WTC11 (cell line): ENCODE measurements at regions not wholly inside any gene's neighbourhood (a gene's known extent, or its start where the extent isn't known, plus 50 kb on each side); places are given as distances from the start of the nearest gene placed in this dataset.

Experiments used
- ATAC-seq: fragments of 200-7000 bp; cut with Tn5 transposase; 2 replicates; pipeline ENCODE4 v1.10.0; 2021; ENCODE audit warnings: mild to moderate bottlenecking, moderate library complexity
- CTCF ChIA-PET: fragments of 300-600 bp; sonication (Branson Sonifier 250); formaldehyde crosslinking; loops from one replicate; lab custom pipeline; 2021; ENCODE audit warnings: antibody characterized with exemption; lab: Charles Lee
- POLR2A ChIA-PET: fragments of 350-600 bp; sonication (Branson Sonifier 250); formaldehyde crosslinking; loops from one replicate; lab custom pipeline; 2021; ENCODE audit warnings: antibody characterized with exemption; lab: Charles Lee
- DNase-seq: peaks from one replicate; pipeline ENCODE4 v3.0.0; 2021; ENCODE audit warnings: low spot score
- H3K27ac Mint-ChIP-seq: 2 replicates; pipeline ENCODE4 v1.8.0; 2021; ENCODE audit warnings: mixed read lengths
- H3K27me3 Mint-ChIP-seq: 2 replicates; pipeline ENCODE4 v1.8.0; 2021; ENCODE audit warnings: low read depth, mild to moderate bottlenecking, moderate library complexity, mixed read lengths
- H3K36me3 Mint-ChIP-seq: 2 replicates; pipeline ENCODE4 v1.8.0; 2021; ENCODE audit warnings: mixed read lengths
- H3K4me1 Mint-ChIP-seq: 2 replicates; pipeline ENCODE4 v1.8.0; 2022; ENCODE audit warnings: mixed read lengths
- H3K4me3 Mint-ChIP-seq: 2 replicates; pipeline ENCODE4 v1.8.0; 2021; ENCODE audit warnings: mild to moderate bottlenecking, moderate library complexity, mixed read lengths
- H3K9me3 Mint-ChIP-seq: 2 replicates; pipeline ENCODE4 v1.8.0; 2021; ENCODE audit warnings: mixed read lengths
- EMX1 ChIP-seq: fragments of 250-450 bp; sonication (Bioruptor Pico); IDR thresholded peaks from 2 replicates; pipeline ENCODE4 v1.8.0; 2021; ENCODE audit warnings: mild to moderate bottlenecking
- FOXJ3 ChIP-seq: sonication (generic); formaldehyde crosslinking; IDR thresholded peaks from 2 replicates; pipeline ENCODE4 v1.9.0; 2021; ENCODE audit warnings: missing genetic modification reagents, mild to moderate bottlenecking, borderline replicate concordance
- FOXK1 ChIP-seq: sonication (generic); formaldehyde crosslinking; IDR thresholded peaks from 2 replicates; pipeline ENCODE4 v1.8.0; 2022; ENCODE audit warnings: mild to moderate bottlenecking, moderate library complexity, missing genetic modification reagents
- FOXP1 ChIP-seq: sonication (generic); formaldehyde crosslinking; IDR thresholded peaks from 2 replicates; pipeline ENCODE4 v1.8.0; 2022; ENCODE audit warnings: missing genetic modification reagents, mild to moderate bottlenecking, moderate library complexity, borderline replicate concordance
- GABPB1 ChIP-seq: sonication (generic); formaldehyde crosslinking; IDR thresholded peaks from 2 replicates; pipeline ENCODE4 v1.8.1; 2023; ENCODE audit warnings: mild to moderate bottlenecking, missing genetic modification reagents
- JUN ChIP-seq: sonication (generic); formaldehyde crosslinking; IDR thresholded peaks from 2 replicates; pipeline ENCODE4 v1.8.0; 2023; ENCODE audit warnings: mild to moderate bottlenecking, missing genetic modification reagents
- MXD4 ChIP-seq: fragments of 250-450 bp; sonication (Bioruptor Pico); IDR thresholded peaks from 2 replicates; pipeline ENCODE4 v1.8.0; 2021; ENCODE audit warnings: mild to moderate bottlenecking, moderate library complexity, borderline replicate concordance
- NR3C1 ChIP-seq: sonication (generic); formaldehyde crosslinking; conservative IDR thresholded peaks from 2 replicates; pipeline ENCODE4 v1.8.1; 2023; ENCODE audit warnings: low read depth, mild to moderate bottlenecking, missing genetic modification reagents
- OVOL2 ChIP-seq: fragments of 250-450 bp; sonication (Bioruptor Pico); IDR thresholded peaks from 2 replicates; pipeline ENCODE4 v1.9.0; 2021; ENCODE audit warnings: mild to moderate bottlenecking, borderline replicate concordance
- SOX15 ChIP-seq: fragments of 250-450 bp; sonication (Bioruptor Pico); IDR thresholded peaks from 2 replicates; pipeline ENCODE4 v1.9.0; 2021; ENCODE audit warnings: mild to moderate bottlenecking
- TF ChIP-seq, protein P1 (sequence below): sonication (generic); formaldehyde crosslinking; IDR thresholded peaks from 2 replicates; pipeline ENCODE4 v1.8.1; 2023; ENCODE audit warnings: mild to moderate bottlenecking, missing genetic modification reagents, borderline replicate concordance
- TF ChIP-seq, protein P2 (sequence below): sonication (generic); formaldehyde crosslinking; IDR thresholded peaks from 2 replicates; pipeline ENCODE4 v1.8.1; 2022; ENCODE audit warnings: low read depth, missing genetic modification reagents, borderline replicate concordance
- TF ChIP-seq, protein P3 (sequence below): fragments of 250-450 bp; sonication (Bioruptor Pico); IDR thresholded peaks from 2 replicates; pipeline ENCODE4 v1.8.0; 2021; ENCODE audit warnings: mild to moderate bottlenecking
- TF ChIP-seq, protein P4 (sequence below): fragments of 200-600 bp; IDR thresholded peaks from 2 replicates; pipeline ENCODE4 v1.8.0; 2022; ENCODE audit warnings: antibody characterized with exemption
- TF ChIP-seq, protein P5 (sequence below): sonication (generic); formaldehyde crosslinking; IDR thresholded peaks from 2 replicates; pipeline ENCODE4 v1.8.1; 2022; ENCODE audit warnings: mild to moderate bottlenecking, missing genetic modification reagents, moderate library complexity, borderline replicate concordance
- TF ChIP-seq, protein P6 (sequence below): fragments of 250-450 bp; sonication (Bioruptor Pico); IDR thresholded peaks from 2 replicates; pipeline ENCODE4 v1.9.0; 2021; ENCODE audit warnings: mild to moderate bottlenecking
- TF ChIP-seq, protein P7 (sequence below): sonication (generic); formaldehyde crosslinking; IDR thresholded peaks from 2 replicates; pipeline ENCODE4 v1.8.0; 2023; ENCODE audit warnings: missing genetic modification reagents
- TF ChIP-seq, protein P8 (sequence below): fragments of 250-450 bp; sonication (Bioruptor Pico); IDR thresholded peaks from 2 replicates; pipeline ENCODE4 v2.1.2; 2022; ENCODE audit warnings: mild to moderate bottlenecking, moderate library complexity
- TF ChIP-seq, protein P9 (sequence below): sonication (generic); formaldehyde crosslinking; IDR thresholded peaks from 2 replicates; pipeline ENCODE4 v1.8.1; 2023; ENCODE audit warnings: mild to moderate bottlenecking, moderate library complexity, missing genetic modification reagents

DNA sequence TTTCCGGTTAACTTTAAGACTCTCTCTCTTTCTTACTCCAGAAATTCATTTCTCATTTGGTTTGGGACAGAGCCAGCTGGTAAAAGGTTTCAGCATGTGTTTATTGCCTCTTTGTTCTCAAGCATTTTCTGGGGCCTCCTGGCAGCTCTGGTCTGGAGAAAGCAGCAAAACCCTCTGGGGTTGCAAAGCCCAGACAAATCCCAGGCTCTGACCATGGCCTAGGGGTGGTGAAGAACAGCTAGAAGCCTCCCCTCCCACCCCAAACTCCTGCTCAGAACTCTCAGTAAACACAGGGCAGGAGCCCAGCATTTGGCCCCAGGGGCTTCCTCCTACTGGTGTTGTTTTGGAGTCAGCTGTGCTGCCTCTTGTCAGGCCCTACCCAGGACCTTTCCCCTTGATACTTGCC is 124.2 kb upstream of the SERP2 start (continued):
- TF ChIP-seq, protein P1, sequence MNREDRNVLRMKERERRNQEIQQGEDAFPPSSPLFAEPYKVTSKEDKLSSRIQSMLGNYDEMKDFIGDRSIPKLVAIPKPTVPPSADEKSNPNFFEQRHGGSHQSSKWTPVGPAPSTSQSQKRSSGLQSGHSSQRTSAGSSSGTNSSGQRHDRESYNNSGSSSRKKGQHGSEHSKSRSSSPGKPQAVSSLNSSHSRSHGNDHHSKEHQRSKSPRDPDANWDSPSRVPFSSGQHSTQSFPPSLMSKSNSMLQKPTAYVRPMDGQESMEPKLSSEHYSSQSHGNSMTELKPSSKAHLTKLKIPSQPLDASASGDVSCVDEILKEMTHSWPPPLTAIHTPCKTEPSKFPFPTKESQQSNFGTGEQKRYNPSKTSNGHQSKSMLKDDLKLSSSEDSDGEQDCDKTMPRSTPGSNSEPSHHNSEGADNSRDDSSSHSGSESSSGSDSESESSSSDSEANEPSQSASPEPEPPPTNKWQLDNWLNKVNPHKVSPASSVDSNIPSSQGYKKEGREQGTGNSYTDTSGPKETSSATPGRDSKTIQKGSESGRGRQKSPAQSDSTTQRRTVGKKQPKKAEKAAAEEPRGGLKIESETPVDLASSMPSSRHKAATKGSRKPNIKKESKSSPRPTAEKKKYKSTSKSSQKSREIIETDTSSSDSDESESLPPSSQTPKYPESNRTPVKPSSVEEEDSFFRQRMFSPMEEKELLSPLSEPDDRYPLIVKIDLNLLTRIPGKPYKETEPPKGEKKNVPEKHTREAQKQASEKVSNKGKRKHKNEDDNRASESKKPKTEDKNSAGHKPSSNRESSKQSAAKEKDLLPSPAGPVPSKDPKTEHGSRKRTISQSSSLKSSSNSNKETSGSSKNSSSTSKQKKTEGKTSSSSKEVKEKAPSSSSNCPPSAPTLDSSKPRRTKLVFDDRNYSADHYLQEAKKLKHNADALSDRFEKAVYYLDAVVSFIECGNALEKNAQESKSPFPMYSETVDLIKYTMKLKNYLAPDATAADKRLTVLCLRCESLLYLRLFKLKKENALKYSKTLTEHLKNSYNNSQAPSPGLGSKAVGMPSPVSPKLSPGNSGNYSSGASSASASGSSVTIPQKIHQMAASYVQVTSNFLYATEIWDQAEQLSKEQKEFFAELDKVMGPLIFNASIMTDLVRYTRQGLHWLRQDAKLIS, result no peak

DNA sequence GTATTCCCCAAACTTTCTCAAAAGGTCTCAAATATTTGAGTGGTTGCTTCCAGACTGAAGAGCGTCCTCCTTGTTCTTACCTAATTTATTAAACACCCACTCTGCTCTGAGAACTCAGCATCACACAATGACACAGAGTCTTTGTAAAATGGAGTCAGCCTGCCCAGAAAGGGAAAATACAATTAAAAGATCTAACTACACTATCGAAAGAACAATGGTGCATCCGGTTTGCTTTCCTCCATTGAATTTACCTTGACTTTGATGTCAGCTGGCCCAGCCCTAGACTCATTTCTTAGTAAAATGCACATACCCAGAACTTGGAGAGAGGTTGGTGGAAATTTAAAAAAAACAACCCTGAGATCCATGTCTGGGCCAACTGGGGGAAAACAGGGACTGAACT is 120.7 kb upstream of the SERP2 start:
- no peaks in the 10 kb centered on the region for H3K9me3 Mint-ChIP-seq
- ChIA-PET POLR2A (no interaction called here), CTCF (no interaction called here)
- TF ChIP-seq, protein P2, sequence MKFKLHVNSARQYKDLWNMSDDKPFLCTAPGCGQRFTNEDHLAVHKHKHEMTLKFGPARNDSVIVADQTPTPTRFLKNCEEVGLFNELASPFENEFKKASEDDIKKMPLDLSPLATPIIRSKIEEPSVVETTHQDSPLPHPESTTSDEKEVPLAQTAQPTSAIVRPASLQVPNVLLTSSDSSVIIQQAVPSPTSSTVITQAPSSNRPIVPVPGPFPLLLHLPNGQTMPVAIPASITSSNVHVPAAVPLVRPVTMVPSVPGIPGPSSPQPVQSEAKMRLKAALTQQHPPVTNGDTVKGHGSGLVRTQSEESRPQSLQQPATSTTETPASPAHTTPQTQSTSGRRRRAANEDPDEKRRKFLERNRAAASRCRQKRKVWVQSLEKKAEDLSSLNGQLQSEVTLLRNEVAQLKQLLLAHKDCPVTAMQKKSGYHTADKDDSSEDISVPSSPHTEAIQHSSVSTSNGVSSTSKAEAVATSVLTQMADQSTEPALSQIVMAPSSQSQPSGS (CRISPR knock-in tag), result no peak
- no peak for TF ChIP-seq FOXP1 (CRISPR knock-in tag)
- TF ChIP-seq, protein P3, sequence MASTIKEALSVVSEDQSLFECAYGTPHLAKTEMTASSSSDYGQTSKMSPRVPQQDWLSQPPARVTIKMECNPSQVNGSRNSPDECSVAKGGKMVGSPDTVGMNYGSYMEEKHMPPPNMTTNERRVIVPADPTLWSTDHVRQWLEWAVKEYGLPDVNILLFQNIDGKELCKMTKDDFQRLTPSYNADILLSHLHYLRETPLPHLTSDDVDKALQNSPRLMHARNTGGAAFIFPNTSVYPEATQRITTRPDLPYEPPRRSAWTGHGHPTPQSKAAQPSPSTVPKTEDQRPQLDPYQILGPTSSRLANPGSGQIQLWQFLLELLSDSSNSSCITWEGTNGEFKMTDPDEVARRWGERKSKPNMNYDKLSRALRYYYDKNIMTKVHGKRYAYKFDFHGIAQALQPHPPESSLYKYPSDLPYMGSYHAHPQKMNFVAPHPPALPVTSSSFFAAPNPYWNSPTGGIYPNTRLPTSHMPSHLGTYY (CRISPR knock-in tag), result no peak
- TF ChIP-seq SOX15 (CRISPR knock-in tag), result no peak
- no peak for TF ChIP-seq JUN (CRISPR knock-in tag)
- TF ChIP-seq, protein P4, sequence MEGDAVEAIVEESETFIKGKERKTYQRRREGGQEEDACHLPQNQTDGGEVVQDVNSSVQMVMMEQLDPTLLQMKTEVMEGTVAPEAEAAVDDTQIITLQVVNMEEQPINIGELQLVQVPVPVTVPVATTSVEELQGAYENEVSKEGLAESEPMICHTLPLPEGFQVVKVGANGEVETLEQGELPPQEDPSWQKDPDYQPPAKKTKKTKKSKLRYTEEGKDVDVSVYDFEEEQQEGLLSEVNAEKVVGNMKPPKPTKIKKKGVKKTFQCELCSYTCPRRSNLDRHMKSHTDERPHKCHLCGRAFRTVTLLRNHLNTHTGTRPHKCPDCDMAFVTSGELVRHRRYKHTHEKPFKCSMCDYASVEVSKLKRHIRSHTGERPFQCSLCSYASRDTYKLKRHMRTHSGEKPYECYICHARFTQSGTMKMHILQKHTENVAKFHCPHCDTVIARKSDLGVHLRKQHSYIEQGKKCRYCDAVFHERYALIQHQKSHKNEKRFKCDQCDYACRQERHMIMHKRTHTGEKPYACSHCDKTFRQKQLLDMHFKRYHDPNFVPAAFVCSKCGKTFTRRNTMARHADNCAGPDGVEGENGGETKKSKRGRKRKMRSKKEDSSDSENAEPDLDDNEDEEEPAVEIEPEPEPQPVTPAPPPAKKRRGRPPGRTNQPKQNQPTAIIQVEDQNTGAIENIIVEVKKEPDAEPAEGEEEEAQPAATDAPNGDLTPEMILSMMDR, result no peak
- no peak for TF ChIP-seq GABPB1 (CRISPR knock-in tag)
- TF ChIP-seq, protein P5, sequence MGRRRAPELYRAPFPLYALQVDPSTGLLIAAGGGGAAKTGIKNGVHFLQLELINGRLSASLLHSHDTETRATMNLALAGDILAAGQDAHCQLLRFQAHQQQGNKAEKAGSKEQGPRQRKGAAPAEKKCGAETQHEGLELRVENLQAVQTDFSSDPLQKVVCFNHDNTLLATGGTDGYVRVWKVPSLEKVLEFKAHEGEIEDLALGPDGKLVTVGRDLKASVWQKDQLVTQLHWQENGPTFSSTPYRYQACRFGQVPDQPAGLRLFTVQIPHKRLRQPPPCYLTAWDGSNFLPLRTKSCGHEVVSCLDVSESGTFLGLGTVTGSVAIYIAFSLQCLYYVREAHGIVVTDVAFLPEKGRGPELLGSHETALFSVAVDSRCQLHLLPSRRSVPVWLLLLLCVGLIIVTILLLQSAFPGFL, result no peak
- TF ChIP-seq, protein P6, sequence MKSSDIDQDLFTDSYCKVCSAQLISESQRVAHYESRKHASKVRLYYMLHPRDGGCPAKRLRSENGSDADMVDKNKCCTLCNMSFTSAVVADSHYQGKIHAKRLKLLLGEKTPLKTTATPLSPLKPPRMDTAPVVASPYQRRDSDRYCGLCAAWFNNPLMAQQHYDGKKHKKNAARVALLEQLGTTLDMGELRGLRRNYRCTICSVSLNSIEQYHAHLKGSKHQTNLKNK, result no peak
- TF ChIP-seq OVOL2 (CRISPR knock-in tag), result no peak
- TF ChIP-seq FOXK1 (CRISPR knock-in tag), result no peak
- no peak for TF ChIP-seq EMX1 (CRISPR knock-in tag)
- ATAC-seq, result no peak
- DNase-seq, result no peak
- no peaks in the 10 kb centered on the region for H3K36me3 Mint-ChIP-seq
- H3K27ac Mint-ChIP-seq, result no peak overlapping the region
- no peaks in the 10 kb centered on the region for H3K27me3 Mint-ChIP-seq
- no peak overlapping the region for H3K4me3 Mint-ChIP-seq
- H3K4me1 Mint-ChIP-seq, result peaks cover 14% of the 10 kb centered on the region

DNA sequence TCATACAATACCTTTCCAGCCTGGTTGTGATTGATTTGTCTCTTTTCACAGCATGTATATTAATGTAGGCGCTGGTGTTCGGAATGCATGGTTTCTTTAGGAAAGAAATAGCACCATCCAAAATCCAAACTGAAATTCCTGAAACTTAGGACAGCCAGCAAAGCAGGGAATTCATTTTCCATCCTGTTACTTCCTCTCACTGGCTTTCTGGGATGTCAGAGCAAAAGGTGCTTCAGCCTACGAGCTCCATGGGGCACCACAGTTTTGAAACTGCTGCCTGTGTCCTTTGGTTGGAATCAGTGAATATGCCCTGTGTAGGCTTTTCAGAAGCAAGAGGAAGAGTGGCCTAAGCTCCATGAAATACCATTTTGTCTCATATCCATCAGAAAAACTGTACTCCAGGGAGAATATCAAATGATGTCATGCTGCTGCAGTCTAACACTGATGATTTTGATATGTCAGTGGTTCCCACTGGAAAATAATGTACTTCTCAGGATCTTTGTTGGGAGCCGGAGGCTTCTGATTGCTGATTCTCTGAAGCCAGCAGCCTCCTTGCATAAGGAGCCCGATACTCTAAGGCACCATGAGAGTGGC is 117.8 kb upstream of the SERP2 start:
- no peak overlapping the region for H3K4me3 Mint-ChIP-seq
- ATAC-seq, result no peak
- H3K27me3 Mint-ChIP-seq, result no peaks in the 10 kb centered on the region
- H3K27ac Mint-ChIP-seq, result no peak overlapping the region
- no peak for DNase-seq
- H3K4me1 Mint-ChIP-seq, result peaks cover 14% of the 10 kb centered on the region
- H3K36me3 Mint-ChIP-seq, result no peaks in the 10 kb centered on the region
- H3K9me3 Mint-ChIP-seq, result no peaks in the 10 kb centered on the region
- ChIA-PET POLR2A (no interaction called here), CTCF (interaction anchor here (1.1 to 1.6 kb wide), 2 partner anchors 65 to 181 kb away, joined by 4 read pairs; no protein-coding TSS in a partner anchor)
- TF ChIP-seq, protein P7, sequence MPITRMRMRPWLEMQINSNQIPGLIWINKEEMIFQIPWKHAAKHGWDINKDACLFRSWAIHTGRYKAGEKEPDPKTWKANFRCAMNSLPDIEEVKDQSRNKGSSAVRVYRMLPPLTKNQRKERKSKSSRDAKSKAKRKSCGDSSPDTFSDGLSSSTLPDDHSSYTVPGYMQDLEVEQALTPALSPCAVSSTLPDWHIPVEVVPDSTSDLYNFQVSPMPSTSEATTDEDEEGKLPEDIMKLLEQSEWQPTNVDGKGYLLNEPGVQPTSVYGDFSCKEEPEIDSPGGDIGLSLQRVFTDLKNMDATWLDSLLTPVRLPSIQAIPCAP (CRISPR knock-in tag), result no peak
- TF ChIP-seq, protein P8, sequence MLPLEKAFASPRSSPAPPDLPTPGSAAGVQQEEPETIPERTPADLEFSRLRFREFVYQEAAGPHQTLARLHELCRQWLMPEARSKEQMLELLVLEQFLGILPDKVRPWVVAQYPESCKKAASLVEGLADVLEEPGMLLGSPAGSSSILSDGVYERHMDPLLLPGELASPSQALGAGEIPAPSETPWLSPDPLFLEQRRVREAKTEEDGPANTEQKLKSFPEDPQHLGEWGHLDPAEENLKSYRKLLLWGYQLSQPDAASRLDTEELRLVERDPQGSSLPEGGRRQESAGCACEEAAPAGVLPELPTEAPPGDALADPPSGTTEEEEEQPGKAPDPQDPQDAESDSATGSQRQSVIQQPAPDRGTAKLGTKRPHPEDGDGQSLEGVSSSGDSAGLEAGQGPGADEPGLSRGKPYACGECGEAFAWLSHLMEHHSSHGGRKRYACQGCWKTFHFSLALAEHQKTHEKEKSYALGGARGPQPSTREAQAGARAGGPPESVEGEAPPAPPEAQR, result no peak
- TF ChIP-seq FOXK1 (CRISPR knock-in tag) (no peak), FOXJ3 (CRISPR knock-in tag) (no peak), MXD4 (no peak), NR3C1 (no peak)
- TF ChIP-seq, protein P9, sequence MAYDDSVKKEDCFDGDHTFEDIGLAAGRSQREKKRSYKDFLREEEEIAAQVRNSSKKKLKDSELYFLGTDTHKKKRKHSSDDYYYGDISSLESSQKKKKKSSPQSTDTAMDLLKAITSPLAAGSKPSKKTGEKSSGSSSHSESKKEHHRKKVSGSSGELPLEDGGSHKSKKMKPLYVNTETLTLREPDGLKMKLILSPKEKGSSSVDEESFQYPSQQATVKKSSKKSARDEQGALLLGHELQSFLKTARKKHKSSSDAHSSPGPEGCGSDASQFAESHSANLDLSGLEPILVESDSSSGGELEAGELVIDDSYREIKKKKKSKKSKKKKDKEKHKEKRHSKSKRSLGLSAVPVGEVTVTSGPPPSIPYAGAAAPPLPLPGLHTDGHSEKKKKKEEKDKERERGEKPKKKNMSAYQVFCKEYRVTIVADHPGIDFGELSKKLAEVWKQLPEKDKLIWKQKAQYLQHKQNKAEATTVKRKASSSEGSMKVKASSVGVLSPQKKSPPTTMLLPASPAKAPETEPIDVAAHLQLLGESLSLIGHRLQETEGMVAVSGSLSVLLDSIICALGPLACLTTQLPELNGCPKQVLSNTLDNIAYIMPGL (CRISPR knock-in tag), result no peak
